ENCODE measurements at regions not wholly inside any gene's neighbourhood (a gene's known extent, or its start where the extent isn't known, plus 50 kb on each side); places are given as distances from the start of the nearest gene placed in this dataset.

DNA sequence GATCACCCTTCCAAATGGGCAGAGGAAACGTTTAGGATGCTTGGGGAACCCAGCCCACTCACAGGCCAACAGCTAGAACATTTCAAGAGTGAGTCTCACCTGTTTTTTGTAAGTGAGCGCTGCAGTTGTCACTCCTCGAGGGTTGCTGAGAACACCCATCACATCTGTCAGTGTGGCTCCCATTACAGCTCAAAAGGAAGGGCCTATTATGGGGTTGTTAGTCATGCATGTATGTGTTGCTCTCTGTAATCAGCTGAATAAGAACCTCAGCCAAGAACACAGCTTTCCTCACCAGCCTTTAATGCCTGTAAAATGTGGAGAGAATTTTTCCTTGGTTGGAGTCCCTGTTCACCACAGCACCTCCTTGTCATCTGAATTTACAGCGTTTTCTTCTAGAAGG lies 196.3 kb upstream of the KLF4 start:
- no peak overlapping the region for H4K8ac ChIP-seq (ENCODE audit: low read depth in 2 of 2, low read length in 2 of 2)
- H3K9me3 ChIP-seq (ENCODE audit: control insufficient read depth, insufficient read depth, low read length): peaks cover 2% of the 10 kb centered on the region
- no peaks in the 10 kb centered on the region for H3K79me1 ChIP-seq (ENCODE audit: low read depth in 1 of 2, low read length in 2 of 2)
- H3K9ac ChIP-seq (ENCODE audit: low read depth, low read length): no peak overlapping the region
- H2BK20ac ChIP-seq (ENCODE audit: low read depth, low read length): no peak overlapping the region
- dilution Hi-C loops (cut with HindIII; ENCODE audit: low sequenced_read_pairs, unreplicated experiment) (no loop called here), in situ Hi-C loops (cut with MboI; ENCODE audit: low sequenced_read_pairs) (no loop called here), intact Hi-C loops (cut with micrococcal nuclease) (no loop called here)
- H2BK5ac ChIP-seq (ENCODE audit: low read depth, low read length, poor library complexity, severe bottlenecking): no peak overlapping the region
- no peak overlapping the region for H4K5ac ChIP-seq (ENCODE audit: low read depth, low read length)
- H3K23ac ChIP-seq (ENCODE audit: low read depth, low read length): no peak overlapping the region
- H3K18ac ChIP-seq (ENCODE audit: low read depth, low read length): no peak overlapping the region
- no peak overlapping the region for H2BK15ac ChIP-seq (ENCODE audit: low read depth, low read length)
- H2AK9ac ChIP-seq (replicated peaks; ENCODE audit: low read depth, low read length, poor library complexity): no peak overlapping the region
- H3K4ac ChIP-seq (ENCODE audit: low read depth, low read length): no peak overlapping the region
- CTCF ChIA-PET: no interaction called here
- no peak overlapping the region for H4K91ac ChIP-seq (ENCODE audit: insufficient read depth, low read depth, low read length)
- no peak overlapping the region for H3K4me2 ChIP-seq (ENCODE audit: low read depth, low read length)
- no peaks in the 10 kb centered on the region for H3K36me3 ChIP-seq (ENCODE audit: control insufficient read depth, insufficient read depth, low read length)
- POLR2A ChIA-PET (ENCODE audit: unreplicated experiment): no interaction called here
- no peaks in the 10 kb centered on the region for H3K9me1 ChIP-seq (ENCODE audit: insufficient read depth, low read length)
- no CpG with 5 or more reads among the region's 4 CpGs for WGBS, 2 experiments (ENCODE audit: extremely low coverage in 2 of 2, insufficient read length in 1 of 2)
- no peak overlapping the region for H2BK120ac ChIP-seq (ENCODE audit: low read depth, low read length)
- 0 out of 2 replicates have a peak, but pooled peaks cover 2% of the 10 kb centered on the region for H3K4me1 ChIP-seq (ENCODE audit: control insufficient read depth, insufficient read depth, low read length)
- no peak overlapping the region for H2AK5ac ChIP-seq (ENCODE audit: low read depth, low read length)
- H2AFZ ChIP-seq (replicated peaks; ENCODE audit: low read length, poor library complexity): no peak overlapping the region
- TF ChIP-seq, protein P1, sequence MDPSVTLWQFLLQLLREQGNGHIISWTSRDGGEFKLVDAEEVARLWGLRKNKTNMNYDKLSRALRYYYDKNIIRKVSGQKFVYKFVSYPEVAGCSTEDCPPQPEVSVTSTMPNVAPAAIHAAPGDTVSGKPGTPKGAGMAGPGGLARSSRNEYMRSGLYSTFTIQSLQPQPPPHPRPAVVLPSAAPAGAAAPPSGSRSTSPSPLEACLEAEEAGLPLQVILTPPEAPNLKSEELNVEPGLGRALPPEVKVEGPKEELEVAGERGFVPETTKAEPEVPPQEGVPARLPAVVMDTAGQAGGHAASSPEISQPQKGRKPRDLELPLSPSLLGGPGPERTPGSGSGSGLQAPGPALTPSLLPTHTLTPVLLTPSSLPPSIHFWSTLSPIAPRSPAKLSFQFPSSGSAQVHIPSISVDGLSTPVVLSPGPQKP (IDR thresholded peaks at IDR 0.05; ENCODE audit: borderline replicate concordance, low read depth, low read length): no peak
- TF ChIP-seq, protein P2, sequence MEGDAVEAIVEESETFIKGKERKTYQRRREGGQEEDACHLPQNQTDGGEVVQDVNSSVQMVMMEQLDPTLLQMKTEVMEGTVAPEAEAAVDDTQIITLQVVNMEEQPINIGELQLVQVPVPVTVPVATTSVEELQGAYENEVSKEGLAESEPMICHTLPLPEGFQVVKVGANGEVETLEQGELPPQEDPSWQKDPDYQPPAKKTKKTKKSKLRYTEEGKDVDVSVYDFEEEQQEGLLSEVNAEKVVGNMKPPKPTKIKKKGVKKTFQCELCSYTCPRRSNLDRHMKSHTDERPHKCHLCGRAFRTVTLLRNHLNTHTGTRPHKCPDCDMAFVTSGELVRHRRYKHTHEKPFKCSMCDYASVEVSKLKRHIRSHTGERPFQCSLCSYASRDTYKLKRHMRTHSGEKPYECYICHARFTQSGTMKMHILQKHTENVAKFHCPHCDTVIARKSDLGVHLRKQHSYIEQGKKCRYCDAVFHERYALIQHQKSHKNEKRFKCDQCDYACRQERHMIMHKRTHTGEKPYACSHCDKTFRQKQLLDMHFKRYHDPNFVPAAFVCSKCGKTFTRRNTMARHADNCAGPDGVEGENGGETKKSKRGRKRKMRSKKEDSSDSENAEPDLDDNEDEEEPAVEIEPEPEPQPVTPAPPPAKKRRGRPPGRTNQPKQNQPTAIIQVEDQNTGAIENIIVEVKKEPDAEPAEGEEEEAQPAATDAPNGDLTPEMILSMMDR (conservative IDR thresholded peaks at IDR 0.05; ENCODE audit: low read depth, low read length): no peak
- TF ChIP-seq USF2 (IDR thresholded peaks at IDR 0.05; ENCODE audit: low read depth, low read length): no peak
- no peak for TF ChIP-seq FOS (IDR thresholded peaks at IDR 0.05; ENCODE audit: low read depth, low read length)
- TF ChIP-seq MXI1 (IDR thresholded peaks at IDR 0.05; ENCODE audit: borderline replicate concordance, low read depth, low read length): no peak
- no peak for TF ChIP-seq RCOR1 (IDR thresholded peaks at IDR 0.05; ENCODE audit: insufficient replicate concordance, low read length)
- TF ChIP-seq CHD1 (IDR thresholded peaks at IDR 0.05; ENCODE audit: low read depth, low read length): no peak
- no peak for TF ChIP-seq BHLHE40 (IDR thresholded peaks at IDR 0.05; ENCODE audit: low read depth, low read length)
- H3K27ac ChIP-seq (ENCODE audit: insufficient read depth, low read length): no peak overlapping the region
- BruUV-seq (replicated peaks): no TSS peak
- no peaks in the 10 kb centered on the region for H3K27me3 ChIP-seq (ENCODE audit: control insufficient read depth, insufficient read depth, low read length)
- no peak for DNase-seq
- ATAC-seq (ENCODE audit: low read depth): no peak
- H4K20me1 ChIP-seq (ENCODE audit: insufficient read depth, low read length): no peaks in the 10 kb centered on the region
- no peak overlapping the region for H3K4me3 ChIP-seq (ENCODE audit: insufficient read depth, low read depth, low read length)
- H3K56ac ChIP-seq (ENCODE audit: extremely low read depth, insufficient read depth, low read length): no peak overlapping the region
- no peak overlapping the region for H3K14ac ChIP-seq (replicated peaks; ENCODE audit: low read depth, low read length)
